ENCODE measurements at regions not wholly inside any gene's neighbourhood (a gene's known extent, or its start where the extent isn't known, plus 50 kb on each side); places are given as distances from the start of the nearest gene placed in this dataset.

GRCh38 chr6:144729502-144729901, 444.4 kb downstream of the UTRN start:
- TF ChIP-seq, protein P1, sequence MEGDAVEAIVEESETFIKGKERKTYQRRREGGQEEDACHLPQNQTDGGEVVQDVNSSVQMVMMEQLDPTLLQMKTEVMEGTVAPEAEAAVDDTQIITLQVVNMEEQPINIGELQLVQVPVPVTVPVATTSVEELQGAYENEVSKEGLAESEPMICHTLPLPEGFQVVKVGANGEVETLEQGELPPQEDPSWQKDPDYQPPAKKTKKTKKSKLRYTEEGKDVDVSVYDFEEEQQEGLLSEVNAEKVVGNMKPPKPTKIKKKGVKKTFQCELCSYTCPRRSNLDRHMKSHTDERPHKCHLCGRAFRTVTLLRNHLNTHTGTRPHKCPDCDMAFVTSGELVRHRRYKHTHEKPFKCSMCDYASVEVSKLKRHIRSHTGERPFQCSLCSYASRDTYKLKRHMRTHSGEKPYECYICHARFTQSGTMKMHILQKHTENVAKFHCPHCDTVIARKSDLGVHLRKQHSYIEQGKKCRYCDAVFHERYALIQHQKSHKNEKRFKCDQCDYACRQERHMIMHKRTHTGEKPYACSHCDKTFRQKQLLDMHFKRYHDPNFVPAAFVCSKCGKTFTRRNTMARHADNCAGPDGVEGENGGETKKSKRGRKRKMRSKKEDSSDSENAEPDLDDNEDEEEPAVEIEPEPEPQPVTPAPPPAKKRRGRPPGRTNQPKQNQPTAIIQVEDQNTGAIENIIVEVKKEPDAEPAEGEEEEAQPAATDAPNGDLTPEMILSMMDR (IDR thresholded peaks at IDR 0.05; ENCODE audit: low read depth, low read length, poor library complexity, severe bottlenecking): no peak
- TF ChIP-seq EZH2phosphoT487 (IDR thresholded peaks at IDR 0.05; ENCODE audit: borderline replicate concordance, low read length): no peak
